A549 (cell line): ENCODE measurements at regions not wholly inside any gene's neighbourhood (a gene's known extent, or its start where the extent isn't known, plus 50 kb on each side); places are given as distances from the start of the nearest gene placed in this dataset.

Source experiments
- HDAC2 ChIP-seq: fragments of 200-600 bp; sonication (generic); IDR thresholded peaks from 2 replicates; pipeline ENCODE4 v1.6.1; 2016
- JUN ChIP-seq, 2 experiments: fragments of >200 bp; sonication (Bioruptor Twin); formaldehyde crosslinking; IDR thresholded peaks; 2 replicates in 1 of 2; 3 replicates in 1 of 2; pipeline ENCODE4 v1.6.1; 2016 to 2017
- KDM1A ChIP-seq: fragments of 200-600 bp; sonication (generic); IDR thresholded peaks from 2 replicates; pipeline ENCODE4 v1.6.1; 2016; ENCODE audit warnings: low read depth, mild to moderate bottlenecking
- MAFK ChIP-seq: fragments of 450-650 bp; IDR thresholded peaks from 2 replicates; pipeline ENCODE4 v1.6.1; 2014; ENCODE audit not compliant: partially characterized antibody
- PHF8 ChIP-seq: fragments of 200-600 bp; sonication (generic); IDR thresholded peaks from 2 replicates; pipeline ENCODE4 v1.6.1; 2016; ENCODE audit warnings: low read depth, mild to moderate bottlenecking, antibody characterized with exemption, moderate library complexity, borderline replicate concordance
- POLR2A ChIP-seq: IDR thresholded peaks from 2 replicates; pipeline ENCODE4 v1.6.1; 2012; ENCODE audit warnings: mild to moderate bottlenecking, low read length
- RAD21 ChIP-seq, 2 experiments: fragments of >200 bp in 1 of 2; sonication (Bioruptor Twin) in 1 of 2; formaldehyde crosslinking in 1 of 2; IDR thresholded peaks in 1 of 2; conservative IDR thresholded peaks in 1 of 2; 2 replicates in 1 of 2; 3 replicates in 1 of 2; pipeline ENCODE4 v1.6.1; 2012 to 2018; ENCODE audit warnings: inconsistent platforms in 1 of 2
- RCOR1 ChIP-seq: fragments of 150-350 bp; IDR thresholded peaks from 2 replicates; pipeline ENCODE4 v1.6.1; 2014; ENCODE audit warnings: antibody characterized with exemption, low read length, low read depth
- RFX5 ChIP-seq: fragments of 450-650 bp; IDR thresholded peaks from 2 replicates; pipeline ENCODE4 v1.7.1; 2014; ENCODE audit warnings: antibody characterized with exemption, mild to moderate bottlenecking, moderate library complexity
- SREBF2 ChIP-seq: fragments of 450-650 bp; IDR thresholded peaks from 2 replicates; pipeline ENCODE4 v1.6.1; 2014; ENCODE audit warnings: mild to moderate bottlenecking, moderate library complexity
- TF ChIP-seq, protein P1 (sequence below): fragments of >200 bp; sonication (Bioruptor Twin); formaldehyde crosslinking; IDR thresholded peaks from 3 replicates; pipeline ENCODE4 v1.5.1; 2016
- TF ChIP-seq, protein P2 (sequence below): fragments of 450-650 bp; IDR thresholded peaks from 2 replicates; pipeline ENCODE4 v1.6.1; 2014; ENCODE audit warnings: antibody characterized with exemption

DNA sequence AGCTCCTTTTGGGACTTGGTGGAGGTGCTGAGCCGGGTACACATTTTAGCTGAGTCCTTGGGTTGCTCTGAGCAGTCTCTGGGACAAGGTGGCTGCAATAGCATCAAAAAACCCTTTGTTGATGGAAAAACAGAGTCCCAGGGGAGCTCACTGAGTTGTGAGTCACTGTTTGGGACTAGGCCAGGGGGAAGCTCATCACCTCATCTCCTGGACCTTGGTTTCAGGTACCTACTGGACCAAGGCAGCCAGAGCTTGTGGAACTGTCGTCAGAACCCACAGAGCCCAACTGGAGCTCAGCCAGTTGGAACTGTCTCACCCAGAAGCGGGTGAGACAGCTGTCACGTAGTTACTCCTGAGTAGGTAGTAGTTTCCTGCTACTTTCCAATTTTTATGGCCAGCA, 146.7 kb downstream of the HLX start:
- no peak for TF ChIP-seq SREBF2
- no peak for TF ChIP-seq MAFK
- TF ChIP-seq HDAC2 = no peak
- no peak for TF ChIP-seq RFX5
- TF ChIP-seq, protein P1, sequence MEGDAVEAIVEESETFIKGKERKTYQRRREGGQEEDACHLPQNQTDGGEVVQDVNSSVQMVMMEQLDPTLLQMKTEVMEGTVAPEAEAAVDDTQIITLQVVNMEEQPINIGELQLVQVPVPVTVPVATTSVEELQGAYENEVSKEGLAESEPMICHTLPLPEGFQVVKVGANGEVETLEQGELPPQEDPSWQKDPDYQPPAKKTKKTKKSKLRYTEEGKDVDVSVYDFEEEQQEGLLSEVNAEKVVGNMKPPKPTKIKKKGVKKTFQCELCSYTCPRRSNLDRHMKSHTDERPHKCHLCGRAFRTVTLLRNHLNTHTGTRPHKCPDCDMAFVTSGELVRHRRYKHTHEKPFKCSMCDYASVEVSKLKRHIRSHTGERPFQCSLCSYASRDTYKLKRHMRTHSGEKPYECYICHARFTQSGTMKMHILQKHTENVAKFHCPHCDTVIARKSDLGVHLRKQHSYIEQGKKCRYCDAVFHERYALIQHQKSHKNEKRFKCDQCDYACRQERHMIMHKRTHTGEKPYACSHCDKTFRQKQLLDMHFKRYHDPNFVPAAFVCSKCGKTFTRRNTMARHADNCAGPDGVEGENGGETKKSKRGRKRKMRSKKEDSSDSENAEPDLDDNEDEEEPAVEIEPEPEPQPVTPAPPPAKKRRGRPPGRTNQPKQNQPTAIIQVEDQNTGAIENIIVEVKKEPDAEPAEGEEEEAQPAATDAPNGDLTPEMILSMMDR = no peak
- TF ChIP-seq RAD21 (conservative IDR thresholded peaks at IDR 0.05 in 1 of 2, IDR thresholded peaks at IDR 0.05 in 1 of 2) = no peak
- no peak for TF ChIP-seq POLR2A
- TF ChIP-seq JUN (IDR thresholded peaks at IDR 0.05) = no peak
- no peak for TF ChIP-seq RCOR1
- TF ChIP-seq KDM1A = no peak
- TF ChIP-seq, protein P2, sequence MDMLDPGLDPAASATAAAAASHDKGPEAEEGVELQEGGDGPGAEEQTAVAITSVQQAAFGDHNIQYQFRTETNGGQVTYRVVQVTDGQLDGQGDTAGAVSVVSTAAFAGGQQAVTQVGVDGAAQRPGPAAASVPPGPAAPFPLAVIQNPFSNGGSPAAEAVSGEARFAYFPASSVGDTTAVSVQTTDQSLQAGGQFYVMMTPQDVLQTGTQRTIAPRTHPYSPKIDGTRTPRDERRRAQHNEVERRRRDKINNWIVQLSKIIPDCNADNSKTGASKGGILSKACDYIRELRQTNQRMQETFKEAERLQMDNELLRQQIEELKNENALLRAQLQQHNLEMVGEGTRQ = no peak
- no peak for TF ChIP-seq PHF8
